ENCODE measurements at regions not wholly inside any gene's neighbourhood (a gene's known extent, or its start where the extent isn't known, plus 50 kb on each side); places are given as distances from the start of the nearest gene placed in this dataset.

DNA sequence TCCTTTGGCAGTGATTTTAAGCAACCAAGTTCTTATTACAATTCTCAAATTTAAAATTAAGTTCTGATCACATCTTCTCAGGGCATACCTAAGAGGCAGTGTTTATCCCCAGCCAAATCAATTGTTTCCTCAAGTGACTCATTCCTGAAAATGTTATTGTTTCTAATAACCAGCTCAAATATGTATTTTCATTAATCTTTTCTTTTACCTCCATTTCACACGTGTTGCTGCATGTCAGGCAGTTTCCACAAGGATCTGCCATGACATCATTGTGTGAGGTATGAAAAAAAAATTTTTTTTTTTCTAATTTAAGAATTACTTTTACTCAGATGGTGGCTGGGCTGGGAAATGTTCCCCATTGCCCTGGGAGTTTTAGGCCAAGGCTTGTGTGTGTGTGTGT is 113.0 kb upstream of the NTRK2 start:
- TF ChIP-seq, protein P1, sequence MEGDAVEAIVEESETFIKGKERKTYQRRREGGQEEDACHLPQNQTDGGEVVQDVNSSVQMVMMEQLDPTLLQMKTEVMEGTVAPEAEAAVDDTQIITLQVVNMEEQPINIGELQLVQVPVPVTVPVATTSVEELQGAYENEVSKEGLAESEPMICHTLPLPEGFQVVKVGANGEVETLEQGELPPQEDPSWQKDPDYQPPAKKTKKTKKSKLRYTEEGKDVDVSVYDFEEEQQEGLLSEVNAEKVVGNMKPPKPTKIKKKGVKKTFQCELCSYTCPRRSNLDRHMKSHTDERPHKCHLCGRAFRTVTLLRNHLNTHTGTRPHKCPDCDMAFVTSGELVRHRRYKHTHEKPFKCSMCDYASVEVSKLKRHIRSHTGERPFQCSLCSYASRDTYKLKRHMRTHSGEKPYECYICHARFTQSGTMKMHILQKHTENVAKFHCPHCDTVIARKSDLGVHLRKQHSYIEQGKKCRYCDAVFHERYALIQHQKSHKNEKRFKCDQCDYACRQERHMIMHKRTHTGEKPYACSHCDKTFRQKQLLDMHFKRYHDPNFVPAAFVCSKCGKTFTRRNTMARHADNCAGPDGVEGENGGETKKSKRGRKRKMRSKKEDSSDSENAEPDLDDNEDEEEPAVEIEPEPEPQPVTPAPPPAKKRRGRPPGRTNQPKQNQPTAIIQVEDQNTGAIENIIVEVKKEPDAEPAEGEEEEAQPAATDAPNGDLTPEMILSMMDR (IDR thresholded peaks at IDR 0.05; ENCODE audit: insufficient read depth, low read length): no peak
- TF ChIP-seq POLR2AphosphoS5 (IDR thresholded peaks at IDR 0.05; ENCODE audit: low read depth) (no peak), GABPA (IDR thresholded peaks at IDR 0.05; ENCODE audit: low read depth) (no peak), SPI1 (IDR thresholded peaks at IDR 0.05; ENCODE audit: borderline replicate concordance, low read depth) (no peak)
- TF ChIP-seq, protein P2, sequence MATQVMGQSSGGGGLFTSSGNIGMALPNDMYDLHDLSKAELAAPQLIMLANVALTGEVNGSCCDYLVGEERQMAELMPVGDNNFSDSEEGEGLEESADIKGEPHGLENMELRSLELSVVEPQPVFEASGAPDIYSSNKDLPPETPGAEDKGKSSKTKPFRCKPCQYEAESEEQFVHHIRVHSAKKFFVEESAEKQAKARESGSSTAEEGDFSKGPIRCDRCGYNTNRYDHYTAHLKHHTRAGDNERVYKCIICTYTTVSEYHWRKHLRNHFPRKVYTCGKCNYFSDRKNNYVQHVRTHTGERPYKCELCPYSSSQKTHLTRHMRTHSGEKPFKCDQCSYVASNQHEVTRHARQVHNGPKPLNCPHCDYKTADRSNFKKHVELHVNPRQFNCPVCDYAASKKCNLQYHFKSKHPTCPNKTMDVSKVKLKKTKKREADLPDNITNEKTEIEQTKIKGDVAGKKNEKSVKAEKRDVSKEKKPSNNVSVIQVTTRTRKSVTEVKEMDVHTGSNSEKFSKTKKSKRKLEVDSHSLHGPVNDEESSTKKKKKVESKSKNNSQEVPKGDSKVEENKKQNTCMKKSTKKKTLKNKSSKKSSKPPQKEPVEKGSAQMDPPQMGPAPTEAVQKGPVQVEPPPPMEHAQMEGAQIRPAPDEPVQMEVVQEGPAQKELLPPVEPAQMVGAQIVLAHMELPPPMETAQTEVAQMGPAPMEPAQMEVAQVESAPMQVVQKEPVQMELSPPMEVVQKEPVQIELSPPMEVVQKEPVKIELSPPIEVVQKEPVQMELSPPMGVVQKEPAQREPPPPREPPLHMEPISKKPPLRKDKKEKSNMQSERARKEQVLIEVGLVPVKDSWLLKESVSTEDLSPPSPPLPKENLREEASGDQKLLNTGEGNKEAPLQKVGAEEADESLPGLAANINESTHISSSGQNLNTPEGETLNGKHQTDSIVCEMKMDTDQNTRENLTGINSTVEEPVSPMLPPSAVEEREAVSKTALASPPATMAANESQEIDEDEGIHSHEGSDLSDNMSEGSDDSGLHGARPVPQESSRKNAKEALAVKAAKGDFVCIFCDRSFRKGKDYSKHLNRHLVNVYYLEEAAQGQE (IDR thresholded peaks at IDR 0.05; ENCODE audit: insufficient replicate concordance, low read depth): no peak

All from HL-60 (cell line).